Right cardiac atrium (tissue), 5 donors: ENCODE measurements at regions not wholly inside any gene's neighbourhood (a gene's known extent, or its start where the extent isn't known, plus 50 kb on each side); places are given as distances from the start of the nearest gene placed in this dataset.

ENCODE experiments used
- ATAC-seq, 2 donors: fragments of 200-7000 bp; cut with Tn5 transposase; one replicate each; pipeline versions ENCODE4 v1.8.0 to v1.9.1; 2020; ENCODE audit warnings: moderate library complexity in 2 of 2, mild to moderate bottlenecking in 1 of 2
- DNase-seq, 3 donors: peaks; one replicate each; pipeline ENCODE4 v3.0.0-alpha.2; 2020
- H3K27ac ChIP-seq: one replicate; pipeline ENCODE4 v1.5.1; 2013; ENCODE audit warnings: mild to moderate bottlenecking, low read length, control low read depth, moderate library complexity
- H3K27me3 ChIP-seq: one replicate; pipeline ENCODE4 v1.6.1; 2013; ENCODE audit not compliant: control insufficient read depth, insufficient read depth
- H3K4me1 ChIP-seq: one replicate; pipeline ENCODE4 v1.6.1; 2013; ENCODE audit warnings: low read length; ENCODE audit not compliant: control insufficient read depth, insufficient read depth
- H3K4me3 ChIP-seq: one replicate; pipeline ENCODE4 v1.5.1; 2013; ENCODE audit warnings: low read length, control low read depth
- H3K9me3 ChIP-seq: one replicate; pipeline ENCODE4 v1.6.1; 2013; ENCODE audit warnings: low read length; ENCODE audit not compliant: control insufficient read depth
- WGBS: extraction: QIAGEN DNeasy Blood & Tissue Kit; methylation state at CpG from one replicate; pipeline ENCODE4 v1.1.7; 2013; 5-methylcytosine and 5-hydroxymethylcytosine counted together
- intact Hi-C, 4 donors: fragments of 100-400 bp; cut with DNase I; formaldehyde crosslinking; loops; one replicate each; pipeline versions ENCODE4 v1.11.0 to v1.14.0; 2022 to 2023
- donor health status: healthy with polysubstance abuse.
- donor health status: DM: no; HTN: yes; CAD: no.
- donor health status: DM: no; HTN: no; CAD: no.
- donor health status: DM: no; HTN: yes; CAD: no; lungs with severe emphysema.
- donor health status: DM: yes; HTN: yes; CAD: no.

- DNase-seq (no peak), ATAC-seq (no peak)
- WGBS: 41% methylated on average over 5 of the region's 5 CpGs
- intact Hi-C loops: no loop called here
- H3K27ac ChIP-seq: no peak overlapping the region
- H3K4me1 ChIP-seq: no peaks in the 10 kb centered on the region
- H3K9me3 ChIP-seq: no peaks in the 10 kb centered on the region
- H3K4me3 ChIP-seq: no peak overlapping the region
- H3K27me3 ChIP-seq: no peaks in the 10 kb centered on the region
These were observed 983.9 kb upstream of the EEF2KMT start for GRCh38 chr16:6081320-6081976.

GRCh38 chr16:6076631-6077030 lies 979.0 kb upstream of the EEF2KMT start:
- ATAC-seq (no peak), DNase-seq (no peak)
- Histone ChIP-seq H3K4me3 (no peak overlapping the region), H3K27ac (no peak overlapping the region), H3K9me3 (no peaks in the 10 kb centered on the region), H3K4me1 (no peaks in the 10 kb centered on the region), H3K27me3 (no peaks in the 10 kb centered on the region)
- WGBS: 67% methylated on average over 2 of the region's 2 CpGs
- intact Hi-C loops: no loop called here

GRCh38 chr16:6068063-6068462 lies 970.5 kb upstream of the EEF2KMT start:
- Histone ChIP-seq H3K9me3 (no peaks in the 10 kb centered on the region), H3K4me1 (no peaks in the 10 kb centered on the region), H3K27ac (no peak overlapping the region), H3K4me3 (no peak overlapping the region), H3K27me3 (no peaks in the 10 kb centered on the region)
- DNase-seq: no peak
- intact Hi-C loops: no loop called here
- no peak for ATAC-seq
- WGBS: 78% methylated on average over 4 of the region's 4 CpGs

GRCh38 chr16:6066652-6067051 lies 969.1 kb upstream of the EEF2KMT start:
- Histone ChIP-seq H3K27me3 (no peaks in the 10 kb centered on the region), H3K9me3 (no peaks in the 10 kb centered on the region), H3K27ac (no peak overlapping the region), H3K4me3 (no peak overlapping the region), H3K4me1 (no peaks in the 10 kb centered on the region)
- no peak for ATAC-seq
- no peak for DNase-seq
- intact Hi-C loops: no loop called here
- 75% methylated on average over 7 of the region's 7 CpGs for WGBS

- DNase-seq (no peak), ATAC-seq (no peak)
- Histone ChIP-seq H3K4me1 (no peaks in the 10 kb centered on the region), H3K9me3 (no peaks in the 10 kb centered on the region), H3K27ac (no peak overlapping the region), H3K27me3 (no peaks in the 10 kb centered on the region), H3K4me3 (no peak overlapping the region)
- intact Hi-C loops: no loop called here
- WGBS: 78% methylated on average over 3 of the region's 3 CpGs
These were observed 965.9 kb upstream of the EEF2KMT start for GRCh38 chr16:6063526-6063925.

- DNase-seq (no peak), ATAC-seq (no peak)
- no peaks in the 10 kb centered on the region for H3K27me3 ChIP-seq
- H3K4me1 ChIP-seq: no peaks in the 10 kb centered on the region
- no peaks in the 10 kb centered on the region for H3K9me3 ChIP-seq
- intact Hi-C loops: no loop called here
- H3K27ac ChIP-seq: no peak overlapping the region
- no peak overlapping the region for H3K4me3 ChIP-seq
These were observed 962.1 kb upstream of the EEF2KMT start for GRCh38 chr16:6059671-6060070.

GRCh38 chr16:6057821-6058220 lies 960.2 kb upstream of the EEF2KMT start:
- Histone ChIP-seq H3K4me1 (no peaks in the 10 kb centered on the region), H3K27me3 (no peaks in the 10 kb centered on the region), H3K9me3 (no peaks in the 10 kb centered on the region), H3K4me3 (no peak overlapping the region), H3K27ac (no peak overlapping the region)
- WGBS: 57% methylated on average over 6 of the region's 6 CpGs
- intact Hi-C loops: no loop called here
- DNase-seq: no peak
- no peak for ATAC-seq

- WGBS: 90% methylated on average over 3 of the region's 3 CpGs
These were observed 950.4 kb upstream of the EEF2KMT start for GRCh38 chr16:6048017-6048416.

GRCh38 chr16:6047325-6047724 lies 949.7 kb upstream of the EEF2KMT start:
- intact Hi-C loops: no loop called here
- Histone ChIP-seq H3K27me3 (no peaks in the 10 kb centered on the region), H3K9me3 (no peaks in the 10 kb centered on the region), H3K4me1 (no peaks in the 10 kb centered on the region), H3K27ac (no peak overlapping the region), H3K4me3 (no peak overlapping the region)
- no peak for DNase-seq
- no peak for ATAC-seq
- WGBS: 71% methylated on average over 3 of the region's 3 CpGs

More at GRCh38 chr16:6048017-6048416, 950.4 kb upstream of the EEF2KMT start:
- no peak overlapping the region for H3K4me3 ChIP-seq
- intact Hi-C loops: no loop called here
- no peaks in the 10 kb centered on the region for H3K9me3 ChIP-seq
- no peak overlapping the region for H3K27ac ChIP-seq
- no peaks in the 10 kb centered on the region for H3K4me1 ChIP-seq
- H3K27me3 ChIP-seq: no peaks in the 10 kb centered on the region
- DNase-seq (no peak), ATAC-seq (no peak)

- H3K4me3 ChIP-seq: no peak overlapping the region
- intact Hi-C loops: no loop called here
- H3K27ac ChIP-seq: no peak overlapping the region
- no peak for DNase-seq
- no peaks in the 10 kb centered on the region for H3K27me3 ChIP-seq
- 81% methylated on average over 5 of the region's 5 CpGs for WGBS
- no peak for ATAC-seq
- no peaks in the 10 kb centered on the region for H3K9me3 ChIP-seq
- H3K4me1 ChIP-seq: no peaks in the 10 kb centered on the region
These were observed 941.5 kb upstream of the EEF2KMT start for GRCh38 chr16:6038941-6039645.

GRCh38 chr16:6035161-6035560 lies 937.6 kb upstream of the EEF2KMT start:
- 62% methylated on average over 6 of the region's 6 CpGs for WGBS
- no peak overlapping the region for H3K4me3 ChIP-seq
- no peaks in the 10 kb centered on the region for H3K9me3 ChIP-seq
- no peak overlapping the region for H3K27ac ChIP-seq
- DNase-seq: no peak
- no peaks in the 10 kb centered on the region for H3K4me1 ChIP-seq
- no peak for ATAC-seq
- intact Hi-C loops: no loop called here
- no peaks in the 10 kb centered on the region for H3K27me3 ChIP-seq
